ENCODE measurements at regions not wholly inside any gene's neighbourhood (a gene's known extent, or its start where the extent isn't known, plus 50 kb on each side); places are given as distances from the start of the nearest gene placed in this dataset.

GRCh38 chr2:16349811-16350210, 315.8 kb downstream of the CYRIA start:
- no peaks in the 10 kb centered on the region for H3K9me3 ChIP-seq (ENCODE audit: control insufficient read depth, insufficient read depth, low read depth, low read length)
- TF ChIP-seq TRIM28 (IDR thresholded peaks at IDR 0.05; ENCODE audit: borderline replicate concordance, low read length): no peak
- TF ChIP-seq, protein P1, sequence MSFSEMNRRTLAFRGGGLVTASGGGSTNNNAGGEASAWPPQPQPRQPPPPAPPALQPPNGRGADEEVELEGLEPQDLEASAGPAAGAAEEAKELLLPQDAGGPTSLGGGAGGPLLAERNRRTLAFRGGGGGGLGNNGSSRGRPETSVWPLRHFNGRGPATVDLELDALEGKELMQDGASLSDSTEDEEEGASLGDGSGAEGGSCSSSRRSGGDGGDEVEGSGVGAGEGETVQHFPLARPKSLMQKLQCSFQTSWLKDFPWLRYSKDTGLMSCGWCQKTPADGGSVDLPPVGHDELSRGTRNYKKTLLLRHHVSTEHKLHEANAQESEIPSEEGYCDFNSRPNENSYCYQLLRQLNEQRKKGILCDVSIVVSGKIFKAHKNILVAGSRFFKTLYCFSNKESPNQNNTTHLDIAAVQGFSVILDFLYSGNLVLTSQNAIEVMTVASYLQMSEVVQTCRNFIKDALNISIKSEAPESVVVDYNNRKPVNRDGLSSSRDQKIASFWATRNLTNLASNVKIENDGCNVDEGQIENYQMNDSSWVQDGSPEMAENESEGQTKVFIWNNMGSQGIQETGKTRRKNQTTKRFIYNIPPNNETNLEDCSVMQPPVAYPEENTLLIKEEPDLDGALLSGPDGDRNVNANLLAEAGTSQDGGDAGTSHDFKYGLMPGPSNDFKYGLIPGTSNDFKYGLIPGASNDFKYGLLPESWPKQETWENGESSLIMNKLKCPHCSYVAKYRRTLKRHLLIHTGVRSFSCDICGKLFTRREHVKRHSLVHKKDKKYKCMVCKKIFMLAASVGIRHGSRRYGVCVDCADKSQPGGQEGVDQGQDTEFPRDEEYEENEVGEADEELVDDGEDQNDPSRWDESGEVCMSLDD (tag by site-specific recombination; IDR thresholded peaks at IDR 0.05): no peak
- TF ChIP-seq REPIN1 (tag by site-specific recombination; IDR thresholded peaks at IDR 0.05; ENCODE audit: low read depth): no peak
- TF ChIP-seq, protein P2, sequence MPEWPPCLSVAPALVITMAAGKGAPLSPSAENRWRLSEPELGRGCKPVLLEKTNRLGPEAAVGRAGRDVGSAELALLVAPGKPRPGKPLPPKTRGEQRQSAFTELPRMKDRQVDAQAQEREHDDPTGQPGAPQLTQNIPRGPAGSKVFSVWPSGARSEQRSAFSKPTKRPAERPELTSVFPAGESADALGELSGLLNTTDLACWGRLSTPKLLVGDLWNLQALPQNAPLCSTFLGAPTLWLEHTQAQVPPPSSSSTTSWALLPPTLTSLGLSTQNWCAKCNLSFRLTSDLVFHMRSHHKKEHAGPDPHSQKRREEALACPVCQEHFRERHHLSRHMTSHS (tag by site-specific recombination; IDR thresholded peaks at IDR 0.05): no peak
- TF ChIP-seq ZNF394 (tag by site-specific recombination; IDR thresholded peaks at IDR 0.05; ENCODE audit: borderline replicate concordance): no peak
- TF ChIP-seq ZNF24 (tag by site-specific recombination; IDR thresholded peaks at IDR 0.05): no peak
- H3K4me3 ChIP-seq (ENCODE audit: low read depth, low read length): no peak overlapping the region
- ChIA-PET POLR2A (no interaction called here), CTCF (no interaction called here)
- no peaks in the 10 kb centered on the region for H3K4me1 ChIP-seq (ENCODE audit: control insufficient read depth, insufficient read depth, low read length)
- H3K36me3 ChIP-seq (ENCODE audit: control insufficient read depth in 2 of 2, insufficient read depth in 1 of 2, low read length in 2 of 2): no peaks in the 10 kb centered on the region
- no peak overlapping the region for H3K27ac ChIP-seq (ENCODE audit: extremely low read depth, low read depth, low read length)

DNA sequence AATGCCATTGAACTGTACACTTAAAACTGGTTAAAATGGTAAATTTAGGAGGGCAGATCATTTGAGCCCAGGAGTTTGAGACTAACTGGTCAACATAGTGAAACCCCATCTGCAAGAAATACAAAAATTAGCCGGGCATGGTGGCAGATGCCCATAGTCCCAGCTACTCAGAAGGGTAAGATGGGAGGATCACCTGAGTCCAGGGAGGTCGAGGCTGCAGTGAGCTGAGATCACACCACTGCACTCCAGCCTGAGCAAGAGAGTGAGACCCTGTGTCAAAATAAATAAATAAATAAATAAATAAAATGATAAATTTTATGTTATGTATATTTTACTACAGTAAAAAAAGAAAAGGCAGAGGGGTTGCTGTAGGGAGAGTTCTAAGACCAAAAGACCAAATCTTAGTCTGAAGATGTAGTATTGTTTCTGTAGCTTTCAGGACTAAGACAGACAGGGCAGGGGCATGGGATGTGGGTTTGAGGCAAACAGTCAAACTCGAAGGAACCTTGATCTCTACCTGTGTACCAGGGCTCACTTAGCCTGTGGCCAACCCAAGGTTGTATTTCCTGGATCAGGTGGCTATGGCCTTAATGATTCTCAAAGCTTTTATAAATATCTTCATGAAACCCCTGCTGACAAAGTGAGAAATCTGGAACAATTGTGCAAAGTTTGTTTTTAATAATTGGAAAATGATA, 316.7 kb downstream of the CYRIA start:
- Histone ChIP-seq H3K36me3 (ENCODE audit: control insufficient read depth in 2 of 2, insufficient read depth in 1 of 2, low read length in 2 of 2) (no peaks in the 10 kb centered on the region), H3K4me1 (ENCODE audit: control insufficient read depth, insufficient read depth, low read length) (no peaks in the 10 kb centered on the region), H3K4me3 (ENCODE audit: low read depth, low read length) (no peak overlapping the region), H3K27ac (ENCODE audit: extremely low read depth, low read depth, low read length) (no peak overlapping the region), H3K9me3 (ENCODE audit: control insufficient read depth, insufficient read depth, low read depth, low read length) (no peaks in the 10 kb centered on the region)
- ChIA-PET CTCF (no interaction called here), POLR2A (no interaction called here)
- TF ChIP-seq ZNF48 (tag by site-specific recombination; IDR thresholded peaks at IDR 0.05) (no peak), ZNF626 (tag by site-specific recombination; IDR thresholded peaks at IDR 0.05) (no peak), ZNF214 (tag by site-specific recombination; IDR thresholded peaks at IDR 0.05; ENCODE audit: borderline replicate concordance) (no peak), ZNF23 (tag by site-specific recombination; IDR thresholded peaks at IDR 0.05; ENCODE audit: borderline replicate concordance) (no peak), ZNF692 (tag by site-specific recombination; IDR thresholded peaks at IDR 0.05) (no peak), ZNF76 (tag by site-specific recombination; IDR thresholded peaks at IDR 0.05; ENCODE audit: borderline replicate concordance, low read depth) (no peak), HIC1 (tag by site-specific recombination; IDR thresholded peaks at IDR 0.05) (no peak), ZNF623 (tag by site-specific recombination; IDR thresholded peaks at IDR 0.05) (no peak), ZSCAN16 (tag by site-specific recombination; IDR thresholded peaks at IDR 0.05) (no peak), ZNF341 (tag by site-specific recombination; IDR thresholded peaks at IDR 0.05; ENCODE audit: low read depth) (no peak), ZBTB1 (tag by site-specific recombination; IDR thresholded peaks at IDR 0.05) (no peak), ZNF747 (tag by site-specific recombination; IDR thresholded peaks at IDR 0.05) (no peak)
